ENCODE measurements at regions not wholly inside any gene's neighbourhood (a gene's known extent, or its start where the extent isn't known, plus 50 kb on each side); places are given as distances from the start of the nearest gene placed in this dataset.

DNA sequence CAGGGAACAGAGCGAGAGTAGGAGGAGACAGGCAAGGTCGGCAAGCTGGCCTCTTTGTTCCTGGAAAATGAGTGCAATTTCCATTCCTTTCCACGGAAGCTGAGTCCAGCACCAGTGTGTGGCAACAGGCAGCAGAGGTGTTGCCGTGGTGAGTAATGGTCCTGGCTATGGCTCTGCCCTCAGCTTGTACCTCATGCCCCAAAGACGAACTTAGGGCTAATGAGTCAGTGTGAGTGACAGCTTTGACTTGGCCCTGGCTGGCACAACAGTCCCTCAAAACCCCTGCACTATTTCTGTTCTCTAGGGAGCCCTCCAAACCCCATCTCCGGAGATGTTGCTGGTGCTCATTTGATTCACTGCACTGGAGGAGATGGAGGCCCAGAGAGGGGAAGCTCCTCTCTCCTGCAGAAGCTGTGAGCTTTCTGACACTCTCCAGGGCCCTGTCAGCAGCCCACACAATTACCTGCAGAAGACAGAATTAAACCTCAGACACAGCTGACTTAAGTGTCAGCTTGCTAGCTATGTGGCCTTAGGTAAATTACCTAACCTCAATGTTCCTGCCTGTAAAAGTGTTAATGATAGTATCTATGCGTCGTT is 129.9 kb downstream of the TMEM132E start:
- H3K27me3 ChIP-seq (replicated peaks in 1 of 2; ENCODE audit: control insufficient read depth in 2 of 2, extremely low read depth in 1 of 2, insufficient read depth in 2 of 2, low read length in 1 of 2) = peaks cover 0 to 30% of the 10 kb centered on the region in 2 experiments
- DNase-seq (no peak), ATAC-seq (replicated peaks in 1 of 4) (no peak)
- H3K27ac ChIP-seq (ENCODE audit: low read length) = no peak overlapping the region
- WGBS (ENCODE audit: insufficient coverage) = 32% methylated on average over 4 of the region's 8 CpGs
- H3K4me1 Mint-ChIP-seq = no peaks in the 10 kb centered on the region
- H3K27me3 Mint-ChIP-seq = peaks cover 21 to 23% of the 10 kb centered on the region in 2 donors
- ChIA-PET POLR2A (no interaction called here), CTCF (no interaction called here)
- no peaks in the 10 kb centered on the region for H3K36me3 Mint-ChIP-seq
- no peaks in the 10 kb centered on the region for H3K36me3 ChIP-seq (ENCODE audit: control insufficient read depth in 2 of 2, extremely low read depth in 1 of 2, insufficient read depth in 1 of 2, low read length in 1 of 2)
- H3K4me1 ChIP-seq (ENCODE audit: control insufficient read depth in 1 of 2, extremely low read depth in 1 of 2, insufficient read depth in 2 of 2, low read length in 2 of 2) = no peaks in the 10 kb centered on the region
- no peaks in the 10 kb centered on the region for H3K9me3 ChIP-seq
- H3K4me3 ChIP-seq (ENCODE audit: control insufficient read depth in 1 of 2, extremely low read depth in 1 of 2, low read length in 1 of 2) = no peak overlapping the region
- no peak overlapping the region for H3K4me3 Mint-ChIP-seq
- no peak overlapping the region for H3K27ac Mint-ChIP-seq
- peaks cover 3 to 11% (median 4%) of the 10 kb centered on the region in 3 donors for H3K9me3 Mint-ChIP-seq

DNA sequence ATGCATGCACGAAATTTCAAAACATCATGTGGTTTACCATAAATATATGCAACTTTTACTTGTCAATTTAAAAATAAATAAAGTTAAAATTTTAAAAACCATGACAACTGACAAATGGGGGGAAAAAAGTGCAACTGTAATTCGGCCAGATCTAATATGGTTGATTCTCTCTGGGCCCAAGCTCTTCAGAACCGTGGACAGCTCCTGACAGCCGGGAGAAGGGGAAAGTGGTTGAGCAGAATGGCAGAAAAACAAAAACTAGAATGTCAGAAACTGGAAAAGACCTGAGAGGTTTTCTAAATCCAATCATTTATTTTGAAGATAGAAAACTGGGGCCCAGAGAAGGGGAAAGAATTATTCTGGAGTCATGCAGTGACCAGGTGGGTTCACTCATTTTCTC is 126.6 kb downstream of the TMEM132E start:
- no peaks in the 10 kb centered on the region for H3K4me1 Mint-ChIP-seq
- CTCF ChIA-PET = no interaction called here
- WGBS (ENCODE audit: insufficient coverage) = no CpG with 5 or more reads among the region's 4 CpGs
- Histone ChIP-seq H3K27ac (ENCODE audit: low read length) (no peak overlapping the region), H3K4me1 (ENCODE audit: control insufficient read depth in 1 of 2, extremely low read depth in 1 of 2, insufficient read depth in 2 of 2, low read length in 2 of 2) (no peaks in the 10 kb centered on the region), H3K27me3 (replicated peaks in 1 of 2; ENCODE audit: control insufficient read depth in 2 of 2, extremely low read depth in 1 of 2, insufficient read depth in 2 of 2, low read length in 1 of 2) (peaks cover 0 to 21% of the 10 kb centered on the region in 2 experiments), H3K4me3 (ENCODE audit: control insufficient read depth in 1 of 2, extremely low read depth in 1 of 2, low read length in 1 of 2) (no peak overlapping the region), H3K36me3 (ENCODE audit: control insufficient read depth in 2 of 2, extremely low read depth in 1 of 2, insufficient read depth in 1 of 2, low read length in 1 of 2) (no peaks in the 10 kb centered on the region), H3K9me3 (no peaks in the 10 kb centered on the region)
- DNase-seq = peak in 5 of 35 experiments; percentile 2 to 17 (median 6)
- H3K4me3 Mint-ChIP-seq = no peak overlapping the region
- H3K36me3 Mint-ChIP-seq = no peaks in the 10 kb centered on the region
- POLR2A ChIA-PET = no interaction called here
- ATAC-seq (replicated peaks in 1 of 4) = no peak
- H3K9me3 Mint-ChIP-seq = peaks cover 3 to 11% (median 4%) of the 10 kb centered on the region in 3 donors
- H3K27me3 Mint-ChIP-seq = peaks cover 21 to 27% of the 10 kb centered on the region in 2 donors
- H3K27ac Mint-ChIP-seq = no peak overlapping the region

GRCh38 chr17:34703533-34703932 is 124.2 kb downstream of the TMEM132E start:
- Mint-ChIP-seq H3K9me3 (peaks cover 3 to 11% (median 4%) of the 10 kb centered on the region in 3 donors), H3K36me3 (no peaks in the 10 kb centered on the region), H3K27ac (no peak overlapping the region), H3K4me3 (no peak overlapping the region), H3K4me1 (no peaks in the 10 kb centered on the region), H3K27me3 (peaks cover 18 to 35% of the 10 kb centered on the region in 2 donors)
- DNase-seq (peak in 7 of 35 experiments; percentile 1 to 41 (median 8)), ATAC-seq (replicated peaks in 1 of 4) (no peak)
- Histone ChIP-seq H3K36me3 (ENCODE audit: control insufficient read depth in 2 of 2, extremely low read depth in 1 of 2, insufficient read depth in 1 of 2, low read length in 1 of 2) (no peaks in the 10 kb centered on the region), H3K4me3 (ENCODE audit: control insufficient read depth in 1 of 2, extremely low read depth in 1 of 2, low read length in 1 of 2) (no peak overlapping the region), H3K27ac (ENCODE audit: low read length) (no peak overlapping the region), H3K27me3 (replicated peaks in 1 of 2; ENCODE audit: control insufficient read depth in 2 of 2, extremely low read depth in 1 of 2, insufficient read depth in 2 of 2, low read length in 1 of 2) (peaks cover 2 to 8% of the 10 kb centered on the region in 2 experiments), H3K4me1 (ENCODE audit: control insufficient read depth in 1 of 2, extremely low read depth in 1 of 2, insufficient read depth in 2 of 2, low read length in 2 of 2) (no peaks in the 10 kb centered on the region), H3K9me3 (no peaks in the 10 kb centered on the region)
- ChIA-PET CTCF (no interaction called here), POLR2A (no interaction called here)
- WGBS (ENCODE audit: insufficient coverage) = 0% methylated on average over 2 of the region's 3 CpGs

DNA sequence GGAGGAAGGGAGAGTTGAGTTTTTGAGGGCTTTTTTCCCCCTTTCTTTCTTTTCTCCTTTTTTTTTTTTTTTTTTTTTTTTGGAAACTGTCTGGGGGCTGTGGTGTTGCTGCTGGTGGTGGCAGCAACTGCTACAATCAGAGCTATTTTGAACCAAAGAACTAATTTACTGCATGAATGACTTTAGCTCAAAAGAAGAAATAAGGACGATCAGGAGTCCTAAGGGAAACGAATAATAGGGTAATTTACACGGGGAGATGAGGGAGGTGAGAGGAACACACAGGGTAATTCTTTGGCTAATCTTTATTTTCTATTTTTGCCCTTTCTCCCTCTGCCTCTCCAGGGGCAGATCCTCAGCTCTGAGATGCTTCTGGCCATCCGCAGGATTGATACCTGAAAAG is 119.8 kb downstream of the TMEM132E start:
- H3K4me3 Mint-ChIP-seq = no peak overlapping the region
- H3K9me3 Mint-ChIP-seq = no peaks in the 10 kb centered on the region
- no peak for ATAC-seq (replicated peaks in 1 of 4)
- ChIA-PET POLR2A (no interaction called here), CTCF (no interaction called here)
- no peaks in the 10 kb centered on the region for H3K36me3 Mint-ChIP-seq
- WGBS (ENCODE audit: insufficient coverage) = no CpG with 5 or more reads among the region's 4 CpGs
- no peak overlapping the region for H3K27ac ChIP-seq (ENCODE audit: low read length)
- H3K4me1 ChIP-seq (ENCODE audit: control insufficient read depth in 1 of 2, extremely low read depth in 1 of 2, insufficient read depth in 2 of 2, low read length in 2 of 2) = no peaks in the 10 kb centered on the region
- H3K4me3 ChIP-seq (ENCODE audit: control insufficient read depth in 1 of 2, extremely low read depth in 1 of 2, low read length in 1 of 2) = no peak overlapping the region
- DNase-seq = no peak
- H3K27me3 Mint-ChIP-seq = peaks cover 16 to 24% of the 10 kb centered on the region in 2 donors
- H3K27me3 ChIP-seq (replicated peaks in 1 of 2; ENCODE audit: control insufficient read depth in 2 of 2, extremely low read depth in 1 of 2, insufficient read depth in 2 of 2, low read length in 1 of 2) = peaks cover 4 to 6% of the 10 kb centered on the region in 2 experiments
- no peaks in the 10 kb centered on the region for H3K9me3 ChIP-seq
- no peaks in the 10 kb centered on the region for H3K4me1 Mint-ChIP-seq
- H3K27ac Mint-ChIP-seq = no peak overlapping the region
- H3K36me3 ChIP-seq (ENCODE audit: control insufficient read depth in 2 of 2, extremely low read depth in 1 of 2, insufficient read depth in 1 of 2, low read length in 1 of 2) = no peaks in the 10 kb centered on the region

GRCh38 chr17:34692920-34693319 is 113.5 kb downstream of the TMEM132E start:
- CTCF ChIA-PET = no interaction called here
- no peak for ATAC-seq (replicated peaks in 1 of 4)
- H3K4me1 Mint-ChIP-seq = no peaks in the 10 kb centered on the region
- H3K27ac Mint-ChIP-seq = no peak overlapping the region
- H3K36me3 Mint-ChIP-seq = no peaks in the 10 kb centered on the region
- no peaks in the 10 kb centered on the region for H3K9me3 ChIP-seq
- no peaks in the 10 kb centered on the region for H3K36me3 ChIP-seq (ENCODE audit: control insufficient read depth in 2 of 2, extremely low read depth in 1 of 2, insufficient read depth in 1 of 2, low read length in 1 of 2)
- H3K9me3 Mint-ChIP-seq = peaks cover 4 to 11% (median 6%) of the 10 kb centered on the region in 3 donors
- no peak overlapping the region for H3K4me3 Mint-ChIP-seq
- no peaks in the 10 kb centered on the region for H3K4me1 ChIP-seq (ENCODE audit: control insufficient read depth in 1 of 2, extremely low read depth in 1 of 2, insufficient read depth in 2 of 2, low read length in 2 of 2)
- peaks cover 0 to 2% of the 10 kb centered on the region in 2 experiments for H3K27me3 ChIP-seq (replicated peaks in 1 of 2; ENCODE audit: control insufficient read depth in 2 of 2, extremely low read depth in 1 of 2, insufficient read depth in 2 of 2, low read length in 1 of 2)
- peaks cover 29 to 36% of the 10 kb centered on the region in 2 donors for H3K27me3 Mint-ChIP-seq
- POLR2A ChIA-PET = no interaction called here
- no peak overlapping the region for H3K4me3 ChIP-seq (ENCODE audit: control insufficient read depth in 1 of 2, extremely low read depth in 1 of 2, low read length in 1 of 2)
- no peak overlapping the region for H3K27ac ChIP-seq (ENCODE audit: low read length)
- DNase-seq = no peak
- WGBS (ENCODE audit: insufficient coverage) = no CpG with 5 or more reads among the region's 1 CpG
